Glomerular visceral epithelial cell (primary cell): ENCODE measurements at regions not wholly inside any gene's neighbourhood (a gene's known extent, or its start where the extent isn't known, plus 50 kb on each side); places are given as distances from the start of the nearest gene placed in this dataset.
"Not testable (repeated sequence)": the region's sequence is repeated elsewhere in the genome, so short reads cannot be mapped to it uniquely, and the experiment has no call there.

Source experiments
- DNase-seq: peaks from one replicate; pipeline ENCODE4 v3.0.0-alpha.2; 2016; ENCODE audit errors: extremely low spot score

- no peak for DNase-seq
Measured at GRCh38 chr3:71962561-71963240, 177.8 kb upstream of the PROK2 start.

GRCh38 chr3:71961891-71962290 lies 176.9 kb upstream of the PROK2 start:
- no peak for DNase-seq

GRCh38 chr3:71961378-71961777 lies 176.4 kb upstream of the PROK2 start:
- DNase-seq, result no peak

- no peak for DNase-seq
Measured at GRCh38 chr3:71958533-71958932, 173.6 kb upstream of the PROK2 start.

- no peak for DNase-seq
Measured at GRCh38 chr3:71956716-71957115, 171.8 kb upstream of the PROK2 start.

- no peak for DNase-seq
Measured at GRCh38 chr3:71956069-71956340, 171.1 kb upstream of the PROK2 start.

- peak; percentile 63 for DNase-seq
Measured at GRCh38 chr3:71955240-71956068, 170.5 kb upstream of the PROK2 start.

GRCh38 chr3:71951842-71952241 lies 166.9 kb upstream of the PROK2 start:
- no peak for DNase-seq

- DNase-seq, result no peak
Measured at GRCh38 chr3:71951361-71951760, 166.4 kb upstream of the PROK2 start.

- no peak for DNase-seq
Measured at GRCh38 chr3:71949442-71949841, 164.5 kb upstream of the PROK2 start.

- DNase-seq, result no peak
Measured at GRCh38 chr3:71944482-71945065, 159.6 kb upstream of the PROK2 start.

- no peak for DNase-seq
Measured at GRCh38 chr3:71942432-71943187, 157.7 kb upstream of the PROK2 start.

- no peak for DNase-seq
Measured at GRCh38 chr3:71940486-71940885, 155.5 kb upstream of the PROK2 start.

- not testable (repeated sequence) for DNase-seq
Measured at GRCh38 chr3:71938081-71938480, 153.1 kb upstream of the PROK2 start.

GRCh38 chr3:71936681-71937080 lies 151.7 kb upstream of the PROK2 start:
- no peak for DNase-seq

- no peak for DNase-seq
Measured at GRCh38 chr3:71934520-71935270, 149.7 kb upstream of the PROK2 start.

GRCh38 chr3:71931922-71932321 lies 147.0 kb upstream of the PROK2 start:
- DNase-seq, result no peak

- no peak for DNase-seq
Measured at GRCh38 chr3:71930056-71930991, 145.4 kb upstream of the PROK2 start.

GRCh38 chr3:71928212-71928611 lies 143.3 kb upstream of the PROK2 start:
- DNase-seq, result no peak

GRCh38 chr3:71927505-71928066 lies 142.6 kb upstream of the PROK2 start:
- no peak for DNase-seq
